ENCODE measurements at regions not wholly inside any gene's neighbourhood (a gene's known extent, or its start where the extent isn't known, plus 50 kb on each side); places are given as distances from the start of the nearest gene placed in this dataset.
"Not testable (repeated sequence)": the region's sequence is repeated elsewhere in the genome, so short reads cannot be mapped to it uniquely, and the experiment has no call there.

DNA sequence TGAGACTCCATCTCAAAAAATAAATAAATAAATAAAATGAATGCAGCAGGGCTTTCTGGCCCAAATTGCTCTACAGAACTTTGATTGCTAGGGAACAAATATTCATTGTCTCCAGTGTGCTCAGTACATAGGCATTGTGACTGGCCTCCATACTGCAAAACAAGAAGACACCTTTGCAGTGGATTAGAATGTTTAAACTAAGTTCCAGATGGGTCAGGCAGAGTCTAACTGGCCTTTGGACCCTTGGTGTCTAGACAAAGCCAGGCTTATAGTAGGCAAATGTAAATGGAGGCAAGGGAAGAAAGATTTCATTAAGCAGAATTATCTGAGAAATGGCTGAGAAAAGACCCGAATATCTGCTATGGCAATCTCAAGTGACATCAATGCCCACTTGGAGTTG is 335.2 kb upstream of the C2CD4B start:
- DNase-seq (ENCODE audit: low read depth): no peak

DNA sequence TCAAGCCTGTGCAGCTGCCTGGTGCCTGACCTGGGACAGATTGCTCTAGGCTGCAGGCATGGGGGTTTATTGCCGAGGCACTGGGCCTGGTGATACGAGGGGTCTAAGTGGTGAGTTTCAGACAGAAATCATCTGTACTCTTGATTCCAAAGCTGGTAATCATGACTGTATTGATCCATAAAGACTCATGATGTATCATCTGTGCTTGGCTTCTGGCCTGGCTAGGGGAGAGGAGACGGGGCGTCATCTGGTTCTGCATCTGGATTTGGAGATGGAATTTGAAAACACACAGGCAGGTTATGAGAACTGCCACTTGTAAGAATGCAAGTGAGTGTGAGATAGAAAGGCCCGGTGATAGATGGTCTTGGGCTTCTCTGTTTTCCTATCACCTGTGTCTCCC is 337.4 kb upstream of the C2CD4B start:
- DNase-seq (ENCODE audit: low read depth): no peak

DNA sequence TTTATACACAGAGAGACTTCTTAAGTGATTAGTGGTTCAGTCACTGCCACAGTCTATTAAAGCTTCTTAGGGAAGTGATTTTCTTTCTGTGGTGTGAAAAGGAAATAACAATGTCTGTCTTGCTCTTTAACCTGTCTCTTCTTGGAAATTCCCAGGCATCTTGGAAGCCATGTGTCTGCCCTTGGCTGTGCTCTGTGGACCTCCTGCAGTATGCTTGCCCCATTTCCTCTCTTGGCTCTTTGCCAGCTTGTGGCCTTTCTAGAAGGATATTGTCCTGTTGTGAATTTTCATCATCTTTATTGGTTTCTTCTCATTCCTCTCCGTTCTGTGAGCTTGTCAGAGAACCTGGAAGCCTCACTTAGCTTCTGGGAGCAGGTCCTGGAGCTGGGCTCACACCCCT is 338.4 kb upstream of the C2CD4B start:
- DNase-seq (ENCODE audit: low read depth): peak; percentile 29

DNA sequence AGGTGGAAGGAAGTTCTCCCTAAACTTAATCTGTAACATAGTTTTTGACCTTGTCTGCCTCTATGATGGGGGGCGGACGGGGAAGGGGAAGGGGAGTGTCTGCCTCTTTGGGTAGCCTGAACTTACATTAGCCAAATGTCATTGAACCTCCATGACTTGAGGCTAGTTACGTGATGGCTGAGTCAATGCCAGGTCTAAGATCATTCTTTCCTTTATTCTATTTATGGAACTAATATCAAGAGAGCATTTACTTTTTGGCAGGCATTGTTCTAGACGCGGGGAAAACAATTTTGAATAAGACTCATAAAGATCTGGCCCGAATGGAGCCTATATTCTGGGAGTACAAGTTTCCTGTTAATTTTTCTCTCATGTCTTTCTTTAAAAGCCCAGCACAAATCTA is 340.7 kb upstream of the C2CD4B start:
- no peak for DNase-seq (ENCODE audit: low read depth)

DNA sequence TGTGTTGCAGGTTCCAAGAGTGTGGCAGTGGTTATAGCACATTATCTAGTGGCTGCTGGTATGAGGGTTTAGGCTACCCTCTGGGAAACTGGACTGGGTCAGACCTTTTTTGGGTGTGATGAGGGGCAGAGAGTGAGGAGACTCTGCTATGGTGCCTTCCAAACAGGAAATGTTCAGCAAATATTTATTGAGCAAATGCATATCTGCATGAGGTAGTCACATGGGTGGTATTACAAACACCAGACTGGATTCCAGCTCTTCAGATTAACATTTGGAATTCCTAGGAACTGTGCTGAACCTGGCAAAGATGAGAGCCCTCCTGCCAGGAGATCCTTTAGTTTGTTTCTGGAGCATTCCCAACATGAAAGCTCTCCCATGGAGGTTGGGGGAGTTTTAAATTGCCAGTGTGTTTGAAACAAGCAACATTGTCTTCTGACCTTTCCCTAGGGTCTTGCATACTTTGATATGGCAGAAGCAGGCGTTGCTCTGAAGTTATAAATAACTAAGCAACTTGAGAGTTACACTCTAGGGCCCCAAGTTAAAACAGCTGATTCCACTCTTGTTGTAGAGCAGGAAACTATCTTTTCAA is 341.2 kb upstream of the C2CD4B start:
- peak; percentile 68 for DNase-seq (ENCODE audit: low read depth)

DNA sequence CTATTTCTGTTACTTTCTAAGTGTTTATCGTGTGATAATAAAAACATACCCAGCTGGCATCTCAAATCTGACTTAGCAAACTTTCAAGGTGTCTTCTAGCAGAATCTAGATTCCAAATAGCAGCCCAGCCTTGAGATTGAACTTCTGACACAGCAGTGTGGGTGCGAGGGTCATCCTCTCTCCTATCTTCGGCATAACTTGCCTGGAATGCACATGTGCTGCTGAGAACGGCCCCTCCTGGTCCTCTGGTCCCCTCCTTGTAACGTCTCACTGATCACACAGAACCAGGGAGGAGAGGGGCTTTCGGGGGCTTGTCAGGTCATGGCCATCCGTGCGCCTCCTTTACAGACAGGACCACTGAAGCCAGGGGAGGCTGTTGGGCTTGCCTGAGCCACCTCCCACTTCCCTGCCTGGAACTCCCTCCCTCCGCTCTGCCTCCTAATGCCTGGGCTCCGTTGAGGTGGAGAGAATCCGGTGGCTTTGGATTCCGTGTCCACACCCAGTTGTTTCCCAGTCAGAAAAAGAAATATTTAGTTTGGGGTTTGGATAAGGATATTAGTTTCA is 344.4 kb upstream of the C2CD4B start:
- DNase-seq (ENCODE audit: low read depth): no peak

DNA sequence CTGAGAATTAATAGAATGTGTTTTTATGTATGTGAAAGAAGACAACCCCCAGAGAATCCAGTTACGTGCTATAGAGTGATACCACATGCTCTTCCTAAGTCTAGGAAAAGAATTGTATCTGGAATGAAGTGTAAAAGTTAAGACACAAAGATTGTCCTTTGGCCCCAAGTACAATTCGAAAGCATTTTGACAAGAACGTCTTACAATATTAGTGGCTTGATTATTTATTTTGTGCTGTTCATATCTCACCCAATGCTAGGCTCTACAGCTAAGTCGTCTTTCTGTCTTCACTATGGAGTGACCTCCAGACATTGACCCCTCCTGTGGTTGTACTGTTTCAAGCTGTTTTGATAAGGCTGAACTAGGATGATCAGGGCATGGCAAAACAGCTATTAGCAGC is 345.7 kb upstream of the C2CD4B start:
- DNase-seq (ENCODE audit: low read depth): no peak

DNA sequence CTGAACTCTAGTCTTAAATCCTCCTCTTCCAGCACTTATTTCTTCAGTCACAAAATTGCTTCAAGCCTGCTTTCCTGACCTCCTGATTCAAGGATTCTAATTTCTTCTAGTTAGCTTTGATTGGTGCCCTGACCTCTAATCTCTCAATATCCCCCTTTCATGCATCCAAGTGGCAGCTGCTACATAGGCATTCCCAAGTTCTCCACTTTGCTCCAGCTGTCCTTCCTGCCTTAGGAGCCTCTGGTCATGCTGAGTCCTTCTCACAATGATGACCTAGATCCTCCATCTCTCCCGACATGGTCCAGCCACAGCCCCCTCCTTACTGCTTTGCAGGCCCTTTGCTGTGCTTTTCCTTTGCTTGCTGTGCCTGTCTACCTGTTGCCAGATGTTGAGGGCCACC is 347.8 kb upstream of the C2CD4B start:
- DNase-seq (ENCODE audit: low read depth): no peak

DNA sequence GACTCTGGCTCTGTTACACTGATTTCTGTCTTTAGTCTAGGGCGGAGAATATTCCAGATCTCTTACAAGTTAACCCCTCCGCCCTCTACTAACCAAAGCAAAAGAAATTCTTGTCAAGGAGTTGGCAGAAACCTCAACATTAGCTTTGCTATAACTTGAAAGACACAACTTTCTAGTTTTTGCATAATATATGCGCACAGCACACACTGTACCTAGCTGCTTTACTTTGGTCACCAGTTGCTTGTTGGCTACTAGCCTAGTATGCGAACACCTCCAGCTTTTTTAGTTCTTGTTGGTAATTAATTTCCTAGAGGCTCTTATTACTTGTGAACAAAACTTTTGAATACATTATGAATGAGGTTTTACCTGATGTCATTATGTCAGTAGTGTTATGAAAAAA is 348.8 kb upstream of the C2CD4B start:
- DNase-seq (ENCODE audit: low read depth): no peak

DNA sequence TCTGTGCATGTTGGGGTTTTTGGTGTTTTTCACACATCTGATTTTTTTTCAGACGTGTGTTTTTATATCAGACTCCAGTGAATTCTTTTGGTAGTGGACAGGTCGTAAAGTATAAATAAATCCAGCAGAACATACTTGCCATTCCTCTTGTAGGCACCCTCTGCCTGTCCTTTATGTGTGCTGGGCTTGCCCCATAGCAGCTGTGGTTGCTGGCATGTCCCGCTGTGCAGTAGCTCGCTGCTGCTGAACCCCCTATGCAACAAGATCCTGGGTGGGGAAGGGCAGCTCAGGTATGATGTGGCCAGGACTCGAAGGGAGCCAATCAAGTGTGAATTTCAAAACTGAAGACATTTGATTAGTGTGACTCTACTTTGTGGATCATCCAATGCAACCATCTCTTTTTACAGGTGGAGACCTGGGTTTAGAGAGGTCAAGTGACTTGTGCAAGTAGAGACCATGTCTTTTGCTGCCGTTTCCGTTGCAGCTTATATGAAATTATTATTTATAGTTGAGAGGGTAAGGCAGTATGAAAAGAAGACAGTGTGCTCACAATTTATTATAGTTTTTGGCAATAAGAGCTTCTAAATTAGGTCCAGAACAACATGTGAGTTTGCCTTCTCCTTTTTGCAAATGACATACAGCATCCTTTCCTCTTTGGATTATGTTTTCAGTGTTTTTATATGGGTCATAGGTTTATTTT is 350.8 kb upstream of the C2CD4B start:
- no peak for DNase-seq (ENCODE audit: low read depth)

DNA sequence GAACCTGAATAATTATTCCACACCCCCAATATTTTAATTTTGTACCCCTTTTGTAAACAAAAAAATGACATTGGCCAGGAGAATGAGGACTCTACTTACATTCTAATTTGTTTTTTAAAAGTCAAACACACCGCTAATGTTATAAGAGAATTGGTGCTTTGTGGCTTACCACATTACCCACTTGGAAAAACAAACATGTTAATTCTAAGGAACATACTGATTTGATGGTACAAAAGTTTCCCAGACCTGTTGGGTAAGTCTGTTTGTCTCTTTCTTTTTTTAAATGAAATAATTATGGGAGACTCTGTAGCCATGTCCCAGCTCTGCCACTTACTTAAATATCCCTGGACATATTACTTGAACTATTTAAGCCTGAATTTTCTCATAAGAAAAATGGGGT is 352.5 kb upstream of the C2CD4B start:
- DNase-seq (ENCODE audit: low read depth): peak; percentile 52

DNA sequence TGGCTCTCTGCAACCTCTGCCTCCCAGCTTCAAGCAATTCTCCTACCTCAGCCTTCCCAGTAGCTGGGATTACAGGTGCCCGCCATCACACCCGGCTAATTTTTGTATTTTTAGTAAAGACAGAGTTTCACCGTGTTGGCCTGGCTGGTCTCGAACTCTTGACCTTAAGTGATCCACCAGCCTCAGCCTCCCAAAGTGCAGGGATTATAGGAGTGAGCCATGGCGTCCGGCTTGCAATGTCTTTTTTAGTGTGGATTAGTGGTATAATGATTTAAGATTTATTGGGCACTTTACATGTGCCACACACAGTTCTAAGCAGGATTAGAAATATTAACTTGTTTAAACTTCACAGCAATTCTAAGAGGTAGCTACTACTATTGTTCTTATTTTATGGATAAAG is 353.6 kb upstream of the C2CD4B start:
- not testable (repeated sequence) for DNase-seq (ENCODE audit: low read depth)

DNA sequence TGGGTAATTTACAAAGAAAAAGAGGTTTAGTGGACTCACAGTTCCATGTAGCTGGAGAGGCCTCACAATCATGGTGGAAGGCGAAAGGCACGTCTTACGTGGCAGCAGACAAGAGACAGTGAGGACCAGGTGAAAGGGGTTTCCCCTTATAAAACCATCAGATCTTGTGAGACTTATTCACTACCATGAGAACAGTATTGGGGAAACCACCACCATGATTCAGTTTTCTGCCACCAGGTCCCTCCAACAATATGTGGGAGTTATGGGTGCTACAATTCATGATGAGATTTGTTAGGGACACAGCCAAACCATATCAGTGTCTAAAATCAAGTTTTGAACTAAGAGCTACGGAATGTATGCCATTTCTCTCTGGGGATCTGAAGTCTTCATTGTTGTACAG is 354.8 kb upstream of the C2CD4B start:
- no peak for DNase-seq (ENCODE audit: low read depth)

DNA sequence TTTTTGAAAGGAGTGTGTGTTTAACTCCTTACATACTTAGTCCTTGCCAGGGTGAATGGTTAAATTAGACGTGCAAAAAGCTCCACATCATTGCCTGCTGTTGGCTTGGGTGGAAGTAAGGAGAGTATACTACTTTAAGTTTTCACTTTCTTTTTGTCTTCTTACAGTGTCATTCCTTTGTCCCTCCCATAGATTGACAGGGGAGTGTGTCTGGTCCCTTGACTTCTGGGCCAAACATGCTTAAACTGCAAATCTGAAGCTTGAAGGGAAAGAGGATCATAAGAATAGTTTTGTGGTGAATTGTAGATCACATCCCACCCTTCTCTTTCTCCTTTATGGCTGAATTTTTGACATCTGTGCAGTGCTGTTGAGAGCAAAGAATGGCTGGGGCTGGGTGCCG is 355.8 kb upstream of the C2CD4B start:
- no peak for DNase-seq (ENCODE audit: low read depth)

DNA sequence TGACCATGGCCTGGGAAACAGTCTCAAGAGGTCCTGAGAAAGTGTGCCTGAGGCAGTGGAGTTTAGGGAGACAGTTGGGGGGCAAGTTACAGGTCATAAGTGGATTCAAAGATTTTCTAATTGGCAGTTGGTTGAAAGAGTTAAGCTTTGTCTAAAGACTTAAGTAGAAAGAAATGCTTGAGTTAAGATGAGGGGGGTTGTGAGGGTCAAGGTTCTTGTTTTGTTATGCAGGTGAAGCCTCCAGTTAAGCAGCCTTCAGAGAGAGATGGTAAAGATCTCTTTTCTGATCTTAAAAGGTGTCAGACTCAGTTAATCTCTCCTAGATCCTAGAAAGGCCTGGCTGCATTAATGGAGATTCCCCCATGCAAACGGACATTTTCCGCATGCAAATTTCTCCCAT is 356.3 kb upstream of the C2CD4B start:
- DNase-seq (ENCODE audit: low read depth): no peak

DNA sequence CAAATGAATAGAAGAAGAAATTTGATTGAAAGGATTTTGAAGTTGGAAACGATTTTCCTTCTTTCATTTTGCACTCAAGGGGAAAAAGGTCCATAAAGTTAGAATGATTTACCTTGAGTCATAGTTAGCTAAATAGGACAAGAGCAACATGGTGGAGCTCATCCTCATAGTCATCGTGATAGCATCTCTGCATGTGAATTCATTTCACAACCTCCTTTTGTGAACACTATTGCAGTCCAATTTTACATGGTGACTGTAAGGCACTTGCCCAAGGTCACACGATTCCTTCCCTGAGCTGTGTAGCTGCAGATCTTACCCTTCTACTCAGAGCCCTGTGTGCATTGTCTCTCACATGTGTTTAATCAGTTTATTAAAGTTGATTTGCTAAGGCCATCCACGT is 359.8 kb upstream of the C2CD4B start:
- DNase-seq (ENCODE audit: low read depth): no peak

DNA sequence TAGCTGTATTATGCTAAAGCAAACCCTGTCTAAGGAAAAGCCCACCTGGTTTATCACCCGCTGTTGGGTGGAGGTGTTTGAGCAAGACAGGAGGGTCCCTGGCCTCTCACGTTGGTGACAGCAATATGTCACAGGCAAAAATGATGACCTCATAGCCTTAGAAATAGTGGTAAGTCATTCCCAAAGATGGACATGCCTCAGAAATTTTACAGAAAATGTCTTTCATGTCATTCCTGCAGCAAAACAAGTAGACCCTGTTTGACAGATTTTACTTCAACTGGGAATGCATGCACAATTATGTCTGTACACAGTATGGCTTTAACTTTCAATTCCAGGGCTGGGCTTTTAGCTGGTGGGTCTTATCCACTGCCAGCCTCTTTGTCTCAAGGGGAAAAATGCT is 362.3 kb upstream of the C2CD4B start:
- no peak for DNase-seq (ENCODE audit: low read depth)

DNA sequence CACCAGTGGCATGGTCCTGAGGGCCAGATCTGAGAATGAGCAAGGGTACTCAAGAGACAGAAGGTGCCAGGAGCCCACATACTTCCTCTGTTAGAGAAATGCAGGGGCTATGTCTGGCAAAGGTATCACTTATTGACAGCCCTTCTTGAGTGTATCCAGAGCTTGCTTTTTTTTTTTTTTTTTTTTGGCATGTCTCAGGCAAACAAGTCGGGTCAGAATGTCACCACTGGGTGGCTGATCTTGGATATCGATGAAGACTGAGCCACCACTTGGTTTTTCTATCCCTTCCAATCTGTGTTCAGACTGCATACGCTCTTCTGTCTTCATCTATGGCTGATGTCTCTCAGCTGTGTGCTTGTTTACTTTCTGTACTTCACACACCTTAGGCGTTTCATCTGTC is 363.4 kb upstream of the C2CD4B start:
- DNase-seq (ENCODE audit: low read depth): no peak

DNA sequence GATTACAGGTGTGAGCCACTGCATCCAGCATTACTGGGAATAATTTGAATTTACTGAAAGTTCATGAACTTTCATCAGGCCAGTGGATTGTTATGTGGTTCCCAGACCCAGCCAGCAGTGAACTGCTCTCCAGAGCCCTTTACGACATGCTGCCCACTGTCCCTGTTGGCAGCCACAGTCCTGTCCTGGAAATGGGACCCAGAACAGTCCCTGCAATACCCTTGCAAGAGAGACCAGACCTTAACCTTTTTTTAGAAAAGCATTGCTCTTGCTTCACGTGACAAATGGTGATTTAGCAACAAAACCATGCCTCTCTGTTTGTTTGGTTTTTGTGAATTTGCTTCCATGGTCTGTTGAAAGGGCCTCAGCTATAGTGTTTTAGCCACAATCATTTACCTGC is 367.3 kb upstream of the C2CD4B start:
- no peak for DNase-seq (ENCODE audit: low read depth)

DNA sequence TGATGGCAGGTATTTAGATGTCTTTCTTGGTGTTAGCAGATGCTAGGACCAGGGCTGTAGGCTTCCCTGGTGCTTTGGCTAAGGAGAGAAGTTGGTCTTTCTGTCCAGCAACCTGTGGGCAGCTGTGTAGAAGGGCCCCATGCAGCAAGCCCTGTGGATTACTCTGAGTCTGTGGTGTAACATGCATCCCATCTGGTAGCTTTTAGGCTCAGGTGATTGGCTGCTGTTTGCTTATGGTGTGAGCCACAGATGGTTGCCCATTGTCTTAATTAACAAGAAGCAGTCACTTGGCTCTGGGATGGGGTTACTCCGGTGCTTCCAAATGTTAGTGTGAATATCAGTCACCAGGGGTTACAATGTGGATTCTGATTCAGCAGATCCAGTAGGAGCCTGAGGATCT is 368.6 kb upstream of the C2CD4B start:
- DNase-seq (ENCODE audit: low read depth): no peak

DNA sequence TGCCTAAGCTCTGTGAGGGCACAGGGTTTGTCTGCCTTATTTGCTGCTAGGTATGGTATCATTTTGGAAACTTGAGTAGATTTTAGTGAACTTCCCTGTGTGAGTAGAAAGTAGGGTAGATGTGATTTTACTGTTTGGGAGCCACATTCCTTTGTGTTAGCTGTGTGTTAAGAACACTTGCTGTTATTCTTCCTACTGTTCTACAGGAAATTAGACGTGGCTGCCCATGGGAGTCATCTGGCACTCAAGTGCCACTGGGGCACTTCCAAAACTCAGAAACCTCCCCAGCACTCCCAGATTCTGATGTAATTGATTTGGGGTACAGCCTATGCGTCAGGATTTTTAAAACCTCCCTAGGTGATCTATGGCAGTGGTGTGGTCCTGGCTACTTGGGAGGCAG is 369.9 kb upstream of the C2CD4B start:
- DNase-seq (ENCODE audit: low read depth): no peak

DNA sequence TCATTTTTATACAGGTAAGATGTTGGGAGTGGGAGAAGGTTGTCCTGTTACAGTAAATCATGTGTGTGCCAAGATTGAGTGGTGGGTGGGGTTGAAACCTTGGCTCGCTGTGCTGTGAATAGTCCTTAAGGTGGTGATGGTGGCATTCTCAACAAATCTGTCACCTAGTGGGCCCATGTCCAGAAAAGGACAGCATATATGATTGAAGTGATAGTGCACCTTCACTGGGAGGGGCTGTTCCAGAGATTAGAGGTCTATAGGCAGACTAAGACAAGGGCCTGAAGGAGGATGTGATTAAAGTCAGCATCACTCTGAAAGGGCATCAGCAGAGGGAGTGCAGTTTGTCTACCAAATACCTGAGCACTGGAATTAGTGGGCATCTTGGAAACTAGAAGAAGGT is 374.2 kb upstream of the C2CD4B start:
- DNase-seq (ENCODE audit: low read depth): no peak

DNA sequence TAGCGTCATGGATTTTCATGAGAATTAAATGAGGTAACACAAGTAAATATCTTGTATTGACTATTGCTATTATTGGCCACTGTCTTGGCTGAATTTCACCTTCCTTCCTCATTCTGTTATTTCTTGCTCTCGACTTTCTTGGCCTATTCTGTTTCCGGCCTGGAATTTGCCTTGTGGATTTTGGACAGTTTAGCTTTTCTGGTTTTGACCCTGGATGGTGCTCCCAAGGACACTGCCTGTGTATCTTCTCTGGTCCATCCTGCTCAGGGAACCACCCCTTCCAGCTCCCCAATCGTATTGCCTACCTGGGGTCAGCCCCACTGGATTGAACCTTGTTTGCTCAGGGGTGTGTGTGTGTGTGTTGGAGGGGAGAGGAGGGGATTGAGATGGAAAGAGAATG is 376.2 kb upstream of the C2CD4B start:
- no peak for DNase-seq (ENCODE audit: low read depth)

DNA sequence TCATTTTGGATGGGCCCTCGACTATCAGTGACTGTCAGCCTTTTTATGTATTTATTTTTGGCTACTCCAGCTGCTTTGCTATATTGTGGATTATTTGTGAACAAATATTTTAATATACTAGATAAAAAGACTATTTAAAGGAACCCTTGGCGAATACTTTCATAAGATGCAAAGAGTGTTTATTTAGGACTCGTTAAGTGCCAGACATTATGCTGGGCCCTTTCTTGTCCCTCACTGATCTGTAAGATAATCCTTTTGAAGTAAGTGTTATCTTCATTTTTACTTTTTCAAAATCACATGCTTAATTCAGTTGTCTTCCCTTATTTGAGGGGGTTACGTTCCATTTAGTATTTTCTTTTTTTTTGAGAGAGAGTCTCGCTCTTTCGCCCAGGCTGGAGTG is 376.8 kb upstream of the C2CD4B start:
- DNase-seq (ENCODE audit: low read depth): no peak

Data from LHCN-M2 (cell line).